OCI-LY1 (cell line): ENCODE measurements at regions not wholly inside any gene's neighbourhood (a gene's known extent, or its start where the extent isn't known, plus 50 kb on each side); places are given as distances from the start of the nearest gene placed in this dataset.

Experiments
- H2AFZ ChIP-seq: fragments of 200-600 bp; sonication (generic), shearing (Covaris generic); 2 replicates; pipeline ENCODE4 v1.6.0; 2014; ENCODE audit warnings: antibody characterized with exemption, mild to moderate bottlenecking, low read length
- H3F3A ChIP-seq: fragments of 200-600 bp; sonication (generic), shearing (Covaris generic); 2 replicates; pipeline ENCODE4 v1.6.0; 2014; ENCODE audit warnings: mild to moderate bottlenecking, antibody characterized with exemption, low read length, moderate library complexity; ENCODE audit not compliant: insufficient read depth
- H3K27ac ChIP-seq: fragments of 200-600 bp; sonication (generic); 2 replicates; pipeline ENCODE4 v1.5.1; 2014; ENCODE audit warnings: low read length, mixed run types, mild to moderate bottlenecking, low read depth; ENCODE audit not compliant: poor library complexity, severe bottlenecking
- H3K27me3 ChIP-seq: fragments of 200-600 bp; sonication (generic); 2 replicates; pipeline ENCODE4 v1.6.0; 2014; ENCODE audit warnings: antibody characterized with exemption, mild to moderate bottlenecking, low read length, moderate library complexity; ENCODE audit not compliant: insufficient read depth
- H3K36me3 ChIP-seq: fragments of 200-600 bp; sonication (generic); 2 replicates; pipeline ENCODE4 v1.6.1; 2014; ENCODE audit warnings: mild to moderate bottlenecking, antibody characterized with exemption, low read length, moderate library complexity, mixed read lengths; ENCODE audit not compliant: insufficient read depth
- H3K4me1 ChIP-seq: fragments of 200-600 bp; sonication (generic); 2 replicates; pipeline ENCODE4 v1.5.1; 2014; ENCODE audit warnings: mild to moderate bottlenecking, low read length, moderate library complexity; ENCODE audit not compliant: insufficient read depth, severe bottlenecking
- H3K4me2 ChIP-seq: fragments of 200-600 bp; sonication (generic), shearing (Covaris generic); 2 replicates; pipeline ENCODE4 v1.6.1; 2014; ENCODE audit warnings: low read length
- H3K4me3 ChIP-seq: fragments of 200-600 bp; sonication (generic); 2 replicates; pipeline ENCODE4 v1.5.1; 2014; ENCODE audit warnings: low read length, low read depth, mild to moderate bottlenecking, mixed read lengths; ENCODE audit not compliant: poor library complexity, severe bottlenecking
- H3K79me2 ChIP-seq: fragments of 200-600 bp; shearing (Covaris generic); 2 replicates; pipeline ENCODE4 v1.6.1; 2016; ENCODE audit warnings: mixed run types, low read length, mixed read lengths; ENCODE audit not compliant: insufficient read depth
- H3K9ac ChIP-seq: fragments of 200-600 bp; sonication (generic), shearing (Covaris generic); 2 replicates; pipeline ENCODE4 v1.6.1; 2014; ENCODE audit warnings: mild to moderate bottlenecking, low read length, mixed read lengths
- H3K9me2 ChIP-seq: fragments of 200-600 bp; sonication (generic), shearing (Covaris generic); 2 replicates; pipeline ENCODE4 v1.6.1; 2014; ENCODE audit warnings: low read depth, mild to moderate bottlenecking, low read length, mixed read lengths
- H3K9me3 ChIP-seq: fragments of 200-600 bp; shearing (Covaris generic); 2 replicates; pipeline ENCODE4 v1.6.1; 2014; ENCODE audit warnings: low read length, mixed read lengths
- H4K20me1 ChIP-seq: fragments of 200-600 bp; sonication (generic), shearing (Covaris generic); 2 replicates; pipeline ENCODE4 v1.6.0; 2016; ENCODE audit warnings: mild to moderate bottlenecking, low read length; ENCODE audit not compliant: insufficient read depth
- CTCF ChIP-seq: fragments of 200-600 bp; sonication (generic), shearing (Covaris generic); IDR thresholded peaks from 2 replicates; pipeline ENCODE4 v1.5.1; 2017; ENCODE audit warnings: mild to moderate bottlenecking, antibody characterized with exemption, low read length, moderate library complexity, mixed read lengths
- EZH2 ChIP-seq: fragments of 200-600 bp; sonication (generic), shearing (Covaris generic); IDR thresholded peaks from 2 replicates; pipeline ENCODE4 v1.8.0; 2017; ENCODE audit warnings: borderline replicate concordance, mixed run types, mild to moderate bottlenecking, antibody characterized with exemption, low read length, moderate library complexity, mixed read lengths

GRCh38 chr4:137583671-137584070 is 51.4 kb upstream of the PCDH18 start:
- no peak overlapping the region for H2AFZ ChIP-seq

More at GRCh38 chr4:137583671-137584070, 51.4 kb upstream of the PCDH18 start:
- no peak for TF ChIP-seq CTCF
- TF ChIP-seq EZH2: no peak
- H3K4me3 ChIP-seq: no peak overlapping the region
- H3K79me2 ChIP-seq: no peaks in the 10 kb centered on the region
- H3K4me2 ChIP-seq: no peak overlapping the region
- no peaks in the 10 kb centered on the region for H3K4me1 ChIP-seq
- no peaks in the 10 kb centered on the region for H4K20me1 ChIP-seq
- no peaks in the 10 kb centered on the region for H3K9me3 ChIP-seq
- H3K27ac ChIP-seq: no peak overlapping the region
- no peak overlapping the region for H3K9ac ChIP-seq
- no peaks in the 10 kb centered on the region for H3K36me3 ChIP-seq
- H3K9me2 ChIP-seq: no peaks in the 10 kb centered on the region
- no peaks in the 10 kb centered on the region for H3F3A ChIP-seq
- no peaks in the 10 kb centered on the region for H3K27me3 ChIP-seq
